GM10248 (cell line): ENCODE measurements at regions not wholly inside any gene's neighbourhood (a gene's known extent, or its start where the extent isn't known, plus 50 kb on each side); places are given as distances from the start of the nearest gene placed in this dataset.

Source experiments
- CTCF ChIA-PET: fragments of 300-600 bp; sonication (Branson Sonifier 250); formaldehyde crosslinking; extraction: SDS; loops from one replicate; lab custom pipeline; 2021; ENCODE audit warnings: antibody characterized with exemption; lab: Yijun Ruan, JAX
- POLR2A ChIA-PET: fragments of 350-650 bp; sonication (Branson Sonifier 250); formaldehyde crosslinking; extraction: SDS; loops from one replicate; lab custom pipeline; 2020; ENCODE audit warnings: antibody characterized with exemption; lab: Yijun Ruan, JAX
- DNase-seq: peaks from one replicate; pipeline ENCODE4 v3.0.0; 2012; ENCODE audit errors: extremely low spot score
- CTCF ChIP-seq: IDR thresholded peaks from 2 replicates; pipeline ENCODE4 v1.5.1; 2012; ENCODE audit warnings: mild to moderate bottlenecking, low read depth; ENCODE audit errors: extremely low read depth, missing control alignments, control extremely low read depth

DNA sequence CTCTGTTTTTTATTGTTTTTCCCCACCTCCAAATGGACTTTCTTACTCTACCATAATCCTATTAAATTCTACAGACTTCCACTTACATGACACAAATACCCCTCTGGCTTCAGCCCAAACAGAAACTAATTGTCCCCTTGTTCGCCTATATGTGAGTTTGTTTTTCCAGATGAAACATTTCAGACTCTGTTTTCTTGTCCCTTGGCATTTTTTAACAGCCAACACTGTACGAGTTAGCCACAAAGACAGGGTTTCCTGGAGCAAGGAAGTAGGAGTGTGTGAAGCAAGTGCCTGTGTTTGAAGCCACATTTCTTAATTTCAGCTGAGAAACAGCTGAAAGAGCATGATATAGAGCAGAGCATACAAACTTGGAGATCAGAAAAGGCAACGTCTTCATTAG, 382.2 kb upstream of the CDH5 start:
- TF ChIP-seq CTCF, result no peak
- DNase-seq, result no peak
- POLR2A ChIA-PET, result no interaction called here
- CTCF ChIA-PET, result no interaction called here

DNA sequence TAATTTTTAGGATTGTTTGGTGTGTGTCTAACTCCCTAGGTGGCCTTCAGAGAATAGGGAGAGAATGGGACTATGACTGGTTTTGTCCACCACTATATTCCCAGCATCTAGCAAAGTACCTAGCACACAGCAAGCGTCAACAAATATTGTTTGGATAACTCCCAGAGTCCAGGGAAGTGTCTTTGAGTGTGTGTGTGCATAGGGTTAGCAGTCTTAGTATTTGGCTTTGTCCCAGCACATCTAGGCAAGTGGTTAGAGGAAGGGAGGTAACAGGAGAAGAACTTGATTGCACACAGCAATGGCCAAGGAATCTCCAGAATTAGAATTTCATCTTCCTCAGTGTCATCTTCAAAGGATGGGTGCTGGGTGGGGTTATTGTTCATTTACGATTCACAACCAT, 385.4 kb upstream of the CDH5 start:
- POLR2A ChIA-PET, result no interaction called here
- TF ChIP-seq CTCF, result no peak
- DNase-seq, result no peak
- CTCF ChIA-PET, result no interaction called here

GRCh38 chr16:65975049-65975708, 391.3 kb upstream of the CDH5 start:
- no peak for DNase-seq
- CTCF ChIA-PET, result no interaction called here
- TF ChIP-seq CTCF, result no peak
- POLR2A ChIA-PET, result no interaction called here

- DNase-seq, result no peak
Observed at GRCh38 chr16:65967376-65967775, 399.1 kb upstream of the CDH5 start.

DNA sequence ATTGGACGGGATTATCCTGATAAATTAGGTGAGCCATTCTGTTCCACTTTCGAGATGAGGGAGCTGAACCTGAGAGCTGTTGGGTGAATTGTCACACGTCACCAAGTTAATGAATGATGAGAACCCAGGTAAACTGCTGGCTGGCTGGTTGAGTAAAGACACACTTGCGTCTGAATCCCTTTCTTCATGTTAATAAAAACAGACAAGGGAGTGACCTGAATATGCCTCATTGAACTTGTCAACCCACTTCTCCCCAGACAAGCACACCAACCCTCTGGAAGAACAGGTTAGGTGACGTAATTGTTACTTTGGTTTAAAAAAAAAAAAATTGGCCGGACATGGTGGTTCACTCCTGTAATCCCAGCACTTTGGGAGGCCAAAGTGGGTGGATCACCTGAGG, 400.9 kb upstream of the CDH5 start:
- no peak for TF ChIP-seq CTCF
- ChIA-PET CTCF (interaction anchor here (0.7 to 0.8 kb wide), 2 partner anchors 24 to 33 kb away, joined by 3 read pairs; no protein-coding TSS in a partner anchor), POLR2A (no interaction called here)
- DNase-seq, result no peak

More at GRCh38 chr16:65967376-65967775, 399.1 kb upstream of the CDH5 start:
- TF ChIP-seq CTCF, result no peak
- ChIA-PET POLR2A (no interaction called here), CTCF (no interaction called here)

- ChIA-PET POLR2A (no interaction called here), CTCF (interaction anchor here (0.8 kb wide), 1 partner anchor 32 kb away, joined by 3 read pairs; no protein-coding TSS in a partner anchor)
- TF ChIP-seq CTCF, result no peak
- DNase-seq, result no peak
Observed at GRCh38 chr16:65964752-65965151, 401.7 kb upstream of the CDH5 start.
